ENCODE measurements at regions not wholly inside any gene's neighbourhood (a gene's known extent, or its start where the extent isn't known, plus 50 kb on each side); places are given as distances from the start of the nearest gene placed in this dataset.

- no peak for TF ChIP-seq CTCF (IDR thresholded peaks at IDR 0.05; ENCODE audit: insufficient read depth, low read length)
- H3K4me3 ChIP-seq (ENCODE audit: low read depth, low read length), result no peak overlapping the region
- DNase-seq (ENCODE audit: low read depth), result no peak
Measured at GRCh38 chr11:127639916-127640315, 639.3 kb upstream of the KIRREL3 start.

- no peak for TF ChIP-seq CTCF (IDR thresholded peaks at IDR 0.05; ENCODE audit: insufficient read depth, low read length)
- DNase-seq (ENCODE audit: low read depth), result peak; percentile 16
- no peak overlapping the region for H3K4me3 ChIP-seq (ENCODE audit: low read depth, low read length)
Measured at GRCh38 chr11:127632976-127633680, 632.6 kb upstream of the KIRREL3 start.

- no peak for DNase-seq (ENCODE audit: low read depth)
- TF ChIP-seq CTCF (IDR thresholded peaks at IDR 0.05; ENCODE audit: insufficient read depth, low read length), result no peak
- no peak overlapping the region for H3K4me3 ChIP-seq (ENCODE audit: low read depth, low read length)
Measured at GRCh38 chr11:127632546-127632945, 632.0 kb upstream of the KIRREL3 start.

GRCh38 chr11:127631974-127632373 lies 631.4 kb upstream of the KIRREL3 start:
- TF ChIP-seq CTCF (IDR thresholded peaks at IDR 0.05; ENCODE audit: insufficient read depth, low read length), result no peak
- peak; percentile 7 for DNase-seq (ENCODE audit: low read depth)
- H3K4me3 ChIP-seq (ENCODE audit: low read depth, low read length), result no peak overlapping the region

- no peak overlapping the region for H3K4me3 ChIP-seq (ENCODE audit: low read depth, low read length)
- no peak for TF ChIP-seq CTCF (IDR thresholded peaks at IDR 0.05; ENCODE audit: insufficient read depth, low read length)
- DNase-seq (ENCODE audit: low read depth), result no peak
Measured at GRCh38 chr11:127629200-127629599, 628.6 kb upstream of the KIRREL3 start.

- no peak for DNase-seq (ENCODE audit: low read depth)
- no peak for TF ChIP-seq CTCF (IDR thresholded peaks at IDR 0.05; ENCODE audit: insufficient read depth, low read length)
- H3K4me3 ChIP-seq (ENCODE audit: low read depth, low read length), result no peak overlapping the region
Measured at GRCh38 chr11:127628458-127628785, 627.9 kb upstream of the KIRREL3 start.

Data from fibroblast of the aortic adventitia (primary cell).